ENCODE measurements at regions not wholly inside any gene's neighbourhood (a gene's known extent, or its start where the extent isn't known, plus 50 kb on each side); places are given as distances from the start of the nearest gene placed in this dataset.

- Histone ChIP-seq H3K27me3 (ENCODE audit: control insufficient read depth in 4 of 4, insufficient read depth in 4 of 4, low read length in 3 of 4) (no peaks in the 10 kb centered on the region), H3K4me1 (ENCODE audit: control insufficient read depth in 4 of 4, insufficient read depth in 4 of 4, low read length in 3 of 4) (no peaks in the 10 kb centered on the region), H3K4me3 (ENCODE audit: low read depth in 1 of 3, low read length in 3 of 3) (no peak overlapping the region), H3K36me3 (ENCODE audit: control insufficient read depth in 4 of 4, insufficient read depth in 3 of 4, low read depth in 1 of 4, low read length in 3 of 4) (no peaks in the 10 kb centered on the region), H3K27ac (ENCODE audit: low read depth in 1 of 2, low read length in 2 of 2) (no peak overlapping the region), H3K9me3 (ENCODE audit: control insufficient read depth in 4 of 4, low read length in 3 of 4) (no peaks in the 10 kb centered on the region), H3K9ac (ENCODE audit: low read depth in 1 of 2, low read length in 2 of 2) (no peak overlapping the region)
- TF ChIP-seq TAF1 (conservative IDR thresholded peaks at IDR 0.05): no peak
- no peak for TF ChIP-seq GABPA (IDR thresholded peaks at IDR 0.05 in 1 of 2, conservative IDR thresholded peaks at IDR 0.05 in 1 of 2)
- no peak for TF ChIP-seq SP1 (IDR thresholded peaks at IDR 0.05)
- TF ChIP-seq REST (IDR thresholded peaks at IDR 0.05): no peak
- TF ChIP-seq CTCF (IDR thresholded peaks at IDR 0.05; ENCODE audit: low read depth, low read length, missing input control): no peak
- no peak for TF ChIP-seq ATF3 (IDR thresholded peaks at IDR 0.05)
- WGBS: 70% methylated on average over 1 of the region's 1 CpG
- no peak for DNase-seq (ENCODE audit: low spot score)
Observed at GRCh38 chr1:241417258-241417657, 60.3 kb upstream of the RGS7 start.

- 50% methylated on average over 3 of the region's 3 CpGs for WGBS
- Histone ChIP-seq H3K27ac (ENCODE audit: low read depth in 1 of 2, low read length in 2 of 2) (no peak overlapping the region), H3K9me3 (ENCODE audit: control insufficient read depth in 4 of 4, low read length in 3 of 4) (no peaks in the 10 kb centered on the region), H3K4me1 (ENCODE audit: control insufficient read depth in 4 of 4, insufficient read depth in 4 of 4, low read length in 3 of 4) (no peaks in the 10 kb centered on the region), H3K36me3 (ENCODE audit: control insufficient read depth in 4 of 4, insufficient read depth in 3 of 4, low read depth in 1 of 4, low read length in 3 of 4) (no peaks in the 10 kb centered on the region), H3K9ac (ENCODE audit: low read depth in 1 of 2, low read length in 2 of 2) (no peak overlapping the region), H3K4me3 (ENCODE audit: low read depth in 1 of 3, low read length in 3 of 3) (no peak overlapping the region), H3K27me3 (ENCODE audit: control insufficient read depth in 4 of 4, insufficient read depth in 4 of 4, low read length in 3 of 4) (no peaks in the 10 kb centered on the region)
- no peak for TF ChIP-seq RAD21 (IDR thresholded peaks at IDR 0.05)
- no peak for TF ChIP-seq NR2F2 (IDR thresholded peaks at IDR 0.05)
- TF ChIP-seq EGR1 (IDR thresholded peaks at IDR 0.05; ENCODE audit: low read depth in 2 of 2): no peak
- TF ChIP-seq FOXA1 (IDR thresholded peaks at IDR 0.05): no peak
- TF ChIP-seq RXRA (IDR thresholded peaks at IDR 0.05): no peak
- no peak for TF ChIP-seq MAX (IDR thresholded peaks at IDR 0.05)
- TF ChIP-seq SP1 (IDR thresholded peaks at IDR 0.05): no peak
- no peak for TF ChIP-seq REST (IDR thresholded peaks at IDR 0.05)
- TF ChIP-seq TAF1 (conservative IDR thresholded peaks at IDR 0.05): no peak
- TF ChIP-seq GABPA (IDR thresholded peaks at IDR 0.05 in 1 of 2, conservative IDR thresholded peaks at IDR 0.05 in 1 of 2): no peak
- TF ChIP-seq CTCF (IDR thresholded peaks at IDR 0.05; ENCODE audit: low read depth, low read length, missing input control): no peak
- DNase-seq (ENCODE audit: low spot score): no peak
Observed at GRCh38 chr1:241413974-241414373, 57.0 kb upstream of the RGS7 start.

Measured in liver (tissue), 8 donors.